Smooth muscle cell (in vitro differentiated cells): ENCODE measurements at regions not wholly inside any gene's neighbourhood (a gene's known extent, or its start where the extent isn't known, plus 50 kb on each side); places are given as distances from the start of the nearest gene placed in this dataset.
"Not testable (repeated sequence)": the region's sequence is repeated elsewhere in the genome, so short reads cannot be mapped to it uniquely, and the experiment has no call there.

Source experiments
- DNase-seq: peaks from one replicate; lab custom pipeline; 2025; ENCODE audit not compliant: unreplicated experiment; lab: John Stamatoyannopoulos, UW
- H2AFZ ChIP-seq: fragments of 200-600 bp; sonication (generic); 2 replicates; pipeline ENCODE4 v1.6.0; 2016; ENCODE audit warnings: antibody characterized with exemption, low read depth, mild to moderate bottlenecking
- H3F3A ChIP-seq: fragments of 200-600 bp; sonication (generic); 2 replicates; pipeline ENCODE4 v1.6.0; 2017; ENCODE audit warnings: antibody characterized with exemption, low read depth
- H3K27ac ChIP-seq: fragments of 200-600 bp; sonication (generic); 2 replicates; pipeline ENCODE4 v1.5.1; 2016; ENCODE audit warnings: low read depth, mild to moderate bottlenecking
- H3K27me3 ChIP-seq: fragments of 200-600 bp; sonication (generic); 2 replicates; pipeline ENCODE4 v1.6.1; 2016; ENCODE audit warnings: low read depth, mild to moderate bottlenecking
- H3K36me3 ChIP-seq: fragments of 200-600 bp; sonication (generic); 2 replicates; pipeline ENCODE4 v1.5.1; 2016; ENCODE audit warnings: low read depth
- H3K4me1 ChIP-seq: fragments of 200-600 bp; sonication (generic); 2 replicates; pipeline ENCODE4 v1.5.1; 2016; ENCODE audit warnings: low read depth
- H3K4me2 ChIP-seq: fragments of 200-600 bp; sonication (generic); 2 replicates; pipeline ENCODE4 v1.6.0; 2016; ENCODE audit warnings: mild to moderate bottlenecking
- H3K4me3 ChIP-seq: fragments of 200-600 bp; sonication (generic); 2 replicates; pipeline ENCODE4 v1.5.1; 2016; ENCODE audit warnings: mild to moderate bottlenecking
- H3K79me2 ChIP-seq: fragments of 200-600 bp; sonication (generic); 2 replicates; pipeline ENCODE4 v1.6.0; 2016; ENCODE audit warnings: low read depth, mild to moderate bottlenecking
- H3K9ac ChIP-seq: fragments of 200-600 bp; sonication (generic); 2 replicates; pipeline ENCODE4 v1.6.0; 2016; ENCODE audit warnings: low read depth
- H3K9me3 ChIP-seq: fragments of 200-600 bp; sonication (generic); replicated peaks from 2 replicates; pipeline ENCODE4 v1.5.1; 2016; ENCODE audit warnings: low read depth
- H4K20me1 ChIP-seq: fragments of 200-600 bp; sonication (generic); 2 replicates; pipeline ENCODE4 v1.6.0; 2016; ENCODE audit warnings: low read depth
- CTCF ChIP-seq: fragments of 200-600 bp; sonication (generic); IDR thresholded peaks from 2 replicates; pipeline ENCODE4 v1.5.1; 2017; ENCODE audit warnings: borderline replicate concordance, mild to moderate bottlenecking, antibody characterized with exemption; ENCODE audit not compliant: insufficient read depth, poor library complexity, severe bottlenecking
- WGBS: methylation state at CpG from one replicate; pipeline ENCODE4 v1.1.7; 2016; ENCODE audit warnings: low lambda C conversion rate; 5-methylcytosine and 5-hydroxymethylcytosine counted together

GRCh38 chr2:2647141-2647541 is 316.1 kb upstream of the MYT1L start:
- Histone ChIP-seq H4K20me1 (no peaks in the 10 kb centered on the region), H3F3A (no peaks in the 10 kb centered on the region), H3K9ac (no peak overlapping the region), H2AFZ (no peak overlapping the region), H3K4me3 (no peak overlapping the region), H3K9me3 (no peaks in the 10 kb centered on the region), H3K36me3 (no peaks in the 10 kb centered on the region), H3K79me2 (no peaks in the 10 kb centered on the region), H3K27me3 (no peaks in the 10 kb centered on the region), H3K4me2 (no peak overlapping the region), H3K4me1 (peaks cover 4% of the 10 kb centered on the region), H3K27ac (no peak overlapping the region)
- WGBS = 75% methylated on average over 9 of the region's 9 CpGs
- DNase-seq = no peak
- TF ChIP-seq CTCF = no peak

- Histone ChIP-seq H3K27me3 (no peaks in the 10 kb centered on the region), H3K4me1 (peaks cover 4% of the 10 kb centered on the region), H3K4me2 (no peak overlapping the region), H2AFZ (no peak overlapping the region), H3K36me3 (no peaks in the 10 kb centered on the region), H3K9ac (no peak overlapping the region), H4K20me1 (no peaks in the 10 kb centered on the region), H3K9me3 (no peaks in the 10 kb centered on the region), H3K27ac (no peak overlapping the region), H3K4me3 (no peak overlapping the region), H3K79me2 (no peaks in the 10 kb centered on the region), H3F3A (no peaks in the 10 kb centered on the region)
- WGBS = 63% methylated on average over 8 of the region's 8 CpGs
- no peak for TF ChIP-seq CTCF
- DNase-seq = no peak
These were observed 315.5 kb upstream of the MYT1L start for GRCh38 chr2:2646433-2647051.

GRCh38 chr2:2645162-2645855 is 314.2 kb upstream of the MYT1L start:
- no peaks in the 10 kb centered on the region for H3K36me3 ChIP-seq
- H2AFZ ChIP-seq = no peak overlapping the region
- H3K4me3 ChIP-seq = no peak overlapping the region
- no peak for TF ChIP-seq CTCF
- H3K4me2 ChIP-seq = no peak overlapping the region
- H3K27me3 ChIP-seq = no peaks in the 10 kb centered on the region
- H4K20me1 ChIP-seq = no peaks in the 10 kb centered on the region
- H3K27ac ChIP-seq = no peak overlapping the region
- H3K9me3 ChIP-seq = no peaks in the 10 kb centered on the region
- H3K4me1 ChIP-seq = peaks cover 4% of the 10 kb centered on the region
- H3F3A ChIP-seq = no peaks in the 10 kb centered on the region
- DNase-seq = no peak
- WGBS = 92% methylated on average over 19 of the region's 19 CpGs
- no peaks in the 10 kb centered on the region for H3K79me2 ChIP-seq
- H3K9ac ChIP-seq = no peak overlapping the region

GRCh38 chr2:2644751-2645150 is 313.7 kb upstream of the MYT1L start:
- H3K27ac ChIP-seq, H3K79me2 ChIP-seq, H3K9ac ChIP-seq, H3K4me1 ChIP-seq, H3K36me3 ChIP-seq, H3K4me3 ChIP-seq, H4K20me1 ChIP-seq, H3F3A ChIP-seq, H2AFZ ChIP-seq, H3K9me3 ChIP-seq, H3K4me2 ChIP-seq, DNase-seq, H3K27me3 ChIP-seq: not testable (repeated sequence)
- 88% methylated on average over 6 of the region's 9 CpGs for WGBS
